ENCODE measurements at regions not wholly inside any gene's neighbourhood (a gene's known extent, or its start where the extent isn't known, plus 50 kb on each side); places are given as distances from the start of the nearest gene placed in this dataset.

DNA sequence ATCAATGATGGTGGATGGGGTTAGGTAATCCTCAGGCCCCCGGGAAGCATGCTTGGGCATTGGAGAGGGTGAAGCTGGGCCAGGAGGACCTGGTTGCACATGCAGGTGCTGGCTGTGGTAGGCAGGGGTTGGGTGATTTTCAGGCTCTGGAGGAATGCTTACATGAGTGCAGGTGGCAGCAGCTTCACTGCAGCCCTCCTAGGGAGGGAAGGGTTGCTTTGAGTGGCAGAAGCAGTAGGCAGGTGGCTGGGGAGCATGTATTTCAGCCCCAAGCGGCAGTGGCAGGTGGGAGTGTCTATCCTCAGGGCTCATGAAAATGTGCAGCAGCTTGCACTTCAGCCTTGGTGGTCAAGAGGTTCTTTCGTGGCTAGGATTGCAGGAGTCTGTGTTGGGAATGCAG, 230.0 kb upstream of the CTNNB1 start:
- DNase-seq, result no peak

DNA sequence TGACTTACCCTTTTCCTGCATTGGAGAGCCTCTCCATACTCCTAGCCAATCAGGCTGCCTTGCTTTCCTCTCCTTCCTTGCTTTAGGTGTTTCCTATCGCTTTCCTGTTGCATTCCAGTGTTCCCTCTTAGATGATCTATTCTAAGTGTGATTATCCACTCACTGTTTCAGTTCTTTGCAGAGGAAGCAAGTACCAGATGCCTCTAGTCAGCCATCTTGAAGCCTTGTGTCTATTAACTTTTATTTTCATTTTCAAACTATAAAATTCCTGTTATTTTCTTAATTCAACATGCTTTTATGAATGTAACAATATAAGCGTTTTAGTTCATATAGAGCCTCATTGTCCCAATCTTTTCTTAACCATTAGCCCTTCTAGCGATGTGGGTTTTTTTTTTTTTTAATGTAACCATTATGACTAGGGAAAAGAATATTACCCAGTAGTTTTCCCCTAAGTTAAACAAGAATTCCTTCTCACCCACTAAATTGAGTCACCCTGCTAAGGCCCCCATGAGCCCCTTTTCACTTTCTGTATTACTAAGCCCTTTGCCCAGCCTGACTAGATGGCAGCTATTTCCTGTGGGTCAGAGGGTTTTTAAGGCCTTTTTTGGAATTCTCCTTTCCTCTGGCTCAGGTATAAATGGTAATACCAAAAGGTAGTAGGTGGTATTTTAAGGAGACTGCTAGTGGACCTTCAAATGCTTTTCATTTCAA, 229.4 kb upstream of the CTNNB1 start:
- no peak for DNase-seq

DNA sequence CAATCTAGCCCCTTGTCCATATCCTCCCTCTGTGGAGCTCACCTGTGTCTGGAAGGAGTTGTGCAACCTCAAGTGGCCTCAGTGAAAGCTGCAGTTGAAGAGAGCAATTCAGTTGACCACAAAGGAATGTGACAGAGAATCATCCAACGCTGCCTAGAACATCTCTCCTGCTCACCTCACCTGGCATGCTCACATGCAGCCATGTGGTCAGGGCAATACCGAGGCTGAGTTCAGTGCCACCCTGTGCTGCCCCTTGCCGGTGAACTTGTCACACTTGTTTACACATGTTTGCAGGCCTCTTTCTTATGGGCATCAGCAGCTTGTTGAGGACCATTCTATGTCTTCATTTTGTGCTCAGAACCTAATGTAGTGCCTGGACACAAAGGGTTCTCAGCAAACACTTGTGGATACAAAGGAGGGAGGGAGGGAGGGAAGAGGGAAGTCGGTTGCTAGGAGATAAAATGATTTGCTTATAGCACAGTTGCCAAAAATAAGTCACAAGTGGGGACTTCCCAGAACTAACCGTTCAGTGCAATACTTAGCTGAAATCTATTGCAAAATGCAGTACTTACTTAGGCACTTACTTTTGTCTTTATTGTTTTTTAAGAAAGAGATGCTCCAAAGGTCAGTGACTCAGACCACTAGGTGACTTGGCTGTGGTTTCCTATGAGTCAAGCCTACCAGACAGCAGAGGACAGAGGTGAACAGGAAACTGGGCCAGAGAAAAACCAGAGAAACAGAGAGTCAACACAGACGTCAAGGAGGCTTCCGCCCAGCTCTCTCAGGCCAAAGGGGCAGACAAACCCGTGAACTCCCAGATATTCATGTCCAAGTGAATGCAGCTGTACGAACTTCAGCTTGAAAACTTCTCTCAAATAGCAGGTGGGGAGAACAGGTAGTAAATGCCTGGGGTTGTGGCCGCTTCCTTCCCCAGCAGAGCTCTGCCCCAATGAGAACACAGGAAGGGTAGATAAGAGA, 227.8 kb upstream of the CTNNB1 start:
- DNase-seq, result no peak

DNA sequence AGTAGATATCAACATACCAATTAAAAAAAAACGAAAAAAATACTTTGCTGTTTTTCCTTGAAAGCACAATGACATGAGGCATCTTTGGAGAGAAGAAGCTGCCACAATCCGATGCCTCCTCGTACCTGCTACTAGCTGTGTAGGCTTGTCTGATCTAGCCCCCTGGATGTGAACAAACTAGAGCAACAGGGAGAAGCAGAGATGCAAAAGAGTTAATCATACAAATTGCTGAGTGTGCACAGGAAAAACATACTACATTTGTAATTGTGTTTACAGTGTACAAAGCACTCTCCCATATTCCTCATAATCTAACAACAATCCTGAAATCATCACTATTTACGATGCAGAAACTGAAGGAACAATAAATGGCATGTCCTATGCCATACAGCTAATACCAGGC, 227.0 kb upstream of the CTNNB1 start:
- no peak for DNase-seq

DNA sequence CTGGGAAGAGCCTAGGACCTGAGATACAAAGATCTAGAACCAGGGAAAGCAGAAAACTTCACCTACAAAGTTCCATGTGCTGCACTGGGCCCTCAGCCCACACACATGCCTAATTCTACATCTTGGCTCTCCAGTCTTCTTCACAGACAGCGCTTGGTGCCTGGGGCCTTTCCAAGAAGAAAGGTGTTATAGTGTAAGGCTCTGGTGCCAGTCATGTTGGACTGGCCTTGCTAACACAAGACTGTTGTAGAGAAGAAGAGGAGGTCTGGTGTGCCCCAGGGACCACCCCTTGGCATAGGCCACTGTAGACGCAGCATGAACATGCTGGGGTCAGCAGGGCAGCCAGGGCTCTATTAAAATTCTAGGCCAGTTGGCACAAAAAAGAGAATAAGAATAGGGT, 226.2 kb upstream of the CTNNB1 start:
- DNase-seq, result no peak

DNA sequence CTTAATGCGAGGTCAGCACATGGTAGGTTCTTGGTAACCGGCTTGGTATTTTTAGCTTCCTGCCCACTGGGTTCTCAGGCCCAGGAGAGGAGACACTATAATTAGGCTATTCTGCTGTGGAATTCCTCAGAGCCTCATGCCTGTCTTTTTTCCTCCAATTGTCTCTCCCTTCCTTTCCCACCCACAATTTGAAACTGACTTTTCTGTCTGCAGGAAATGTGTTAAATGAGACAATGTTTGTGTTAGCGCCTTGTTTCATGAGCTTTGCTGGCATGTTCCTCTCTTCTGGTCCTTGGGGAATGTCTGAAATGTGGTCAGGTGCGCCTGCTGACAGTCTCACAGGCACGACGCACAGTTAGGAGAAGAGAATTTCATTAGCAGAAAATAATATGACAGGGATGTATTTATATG, 223.6 kb upstream of the CTNNB1 start:
- DNase-seq, result no peak

DNA sequence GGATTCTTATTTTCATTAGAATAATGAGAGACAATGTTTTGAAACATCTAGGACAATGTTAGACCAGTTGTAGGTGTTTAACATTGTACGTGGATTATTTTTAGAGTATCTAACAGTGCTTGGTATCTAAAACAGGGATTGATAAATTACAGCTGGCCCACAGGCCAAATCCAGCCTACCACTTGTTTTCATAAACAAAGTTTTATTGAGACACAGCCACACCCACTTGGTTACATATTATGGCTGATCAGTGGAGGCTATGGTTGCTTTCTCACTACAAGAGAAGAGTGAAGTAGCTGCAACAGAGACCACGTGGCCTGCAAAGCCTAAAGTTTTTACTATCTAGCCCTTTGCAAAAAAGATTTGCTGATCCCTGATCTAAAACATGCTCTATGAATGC, 223.1 kb upstream of the CTNNB1 start:
- no peak for DNase-seq

DNA sequence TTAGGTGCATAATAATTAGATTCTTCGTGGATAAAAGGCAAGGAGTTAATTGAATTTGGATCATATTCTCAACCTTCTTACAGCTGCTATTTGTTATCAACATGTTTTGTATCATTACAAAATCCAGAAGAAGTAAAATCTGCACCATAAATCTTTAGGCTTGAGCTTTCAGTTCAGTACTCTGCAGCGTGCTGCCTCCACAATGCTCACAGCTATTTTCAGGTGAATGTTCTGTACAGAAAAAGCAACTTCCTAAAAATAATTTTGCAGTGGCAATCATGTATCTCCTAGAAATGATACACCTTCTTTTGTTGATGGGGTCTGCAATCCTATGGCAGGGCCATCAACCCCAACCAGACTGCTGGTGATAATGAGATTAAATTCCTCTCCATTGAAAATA, 220.9 kb upstream of the CTNNB1 start:
- no peak for DNase-seq

DNA sequence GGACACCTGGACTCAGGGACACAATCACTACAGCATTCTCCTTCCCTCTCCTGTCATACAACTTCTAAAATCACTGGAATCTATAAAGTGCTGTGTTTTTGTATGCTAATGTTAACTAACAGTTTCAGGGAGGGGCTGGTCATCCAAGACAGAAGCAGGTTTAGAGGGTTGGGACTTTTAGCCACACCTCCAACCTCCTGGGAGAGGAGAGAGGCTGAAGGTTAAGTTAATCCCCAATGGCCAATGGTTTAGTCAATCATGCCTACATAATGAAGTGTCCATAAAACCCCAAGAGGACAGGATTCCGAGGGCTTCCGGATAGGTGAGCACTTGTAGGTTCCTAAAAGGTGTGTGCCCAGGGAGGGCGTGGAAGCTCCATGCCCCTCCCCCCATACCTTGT, 219.3 kb upstream of the CTNNB1 start:
- no peak for DNase-seq

DNA sequence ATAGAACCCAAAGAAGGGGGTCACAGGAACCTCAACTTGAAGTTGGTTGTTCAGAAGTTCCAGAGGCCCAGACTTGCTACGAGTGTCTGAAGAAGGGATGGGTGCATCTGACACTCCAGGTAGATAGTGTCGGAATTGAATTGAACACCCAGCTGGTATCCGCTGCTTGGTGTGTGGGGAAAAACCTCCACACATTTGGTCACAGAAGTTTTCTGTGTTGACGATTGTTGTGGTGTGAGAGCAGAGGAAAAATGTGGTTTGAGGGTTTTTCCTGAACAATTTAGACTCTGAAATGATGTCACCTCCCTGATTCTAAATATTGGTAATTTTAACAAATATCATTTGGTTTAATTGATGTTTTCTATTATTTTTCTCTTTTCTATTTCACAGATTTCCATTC, 218.8 kb upstream of the CTNNB1 start:
- DNase-seq, result no peak

DNA sequence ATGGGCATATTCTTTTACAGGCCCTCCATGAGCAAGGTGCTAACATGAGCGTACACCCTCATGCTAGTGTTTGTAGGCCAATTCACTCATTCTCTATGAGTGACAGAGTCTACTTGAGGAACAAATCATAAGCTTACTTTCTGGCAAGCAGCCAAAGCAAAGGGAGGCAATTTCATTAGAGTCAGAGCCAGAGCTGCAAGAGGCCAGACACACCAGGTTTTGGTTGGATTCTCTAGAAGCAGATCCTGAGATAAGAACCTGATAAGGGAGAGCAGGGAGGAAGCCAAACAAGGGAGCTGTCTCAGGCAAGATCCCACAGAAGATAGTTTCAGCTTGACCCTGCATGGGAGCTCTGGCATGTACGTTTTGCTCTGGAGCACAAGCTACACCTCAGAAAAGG, 214.1 kb upstream of the CTNNB1 start:
- DNase-seq, result no peak

DNA sequence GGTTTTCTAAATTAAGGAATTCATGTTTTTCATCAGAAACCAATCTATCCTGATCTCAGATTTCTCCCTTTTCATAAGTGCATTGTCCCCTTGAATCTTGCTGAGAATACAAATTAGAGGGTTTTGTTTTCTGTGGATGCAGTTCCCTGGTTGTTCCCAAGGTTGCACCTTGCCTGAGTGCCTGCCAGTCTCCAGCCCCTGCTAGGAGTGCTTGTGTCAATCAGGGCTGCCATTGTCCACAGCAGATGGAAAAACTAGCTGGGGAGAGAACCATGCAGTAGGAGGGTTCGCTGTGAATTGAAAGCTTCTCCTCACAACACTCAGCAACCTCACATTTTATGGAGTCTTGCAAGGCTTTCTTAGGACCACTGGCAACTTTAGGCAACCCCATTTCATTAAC, 210.8 kb upstream of the CTNNB1 start:
- no peak for DNase-seq

DNA sequence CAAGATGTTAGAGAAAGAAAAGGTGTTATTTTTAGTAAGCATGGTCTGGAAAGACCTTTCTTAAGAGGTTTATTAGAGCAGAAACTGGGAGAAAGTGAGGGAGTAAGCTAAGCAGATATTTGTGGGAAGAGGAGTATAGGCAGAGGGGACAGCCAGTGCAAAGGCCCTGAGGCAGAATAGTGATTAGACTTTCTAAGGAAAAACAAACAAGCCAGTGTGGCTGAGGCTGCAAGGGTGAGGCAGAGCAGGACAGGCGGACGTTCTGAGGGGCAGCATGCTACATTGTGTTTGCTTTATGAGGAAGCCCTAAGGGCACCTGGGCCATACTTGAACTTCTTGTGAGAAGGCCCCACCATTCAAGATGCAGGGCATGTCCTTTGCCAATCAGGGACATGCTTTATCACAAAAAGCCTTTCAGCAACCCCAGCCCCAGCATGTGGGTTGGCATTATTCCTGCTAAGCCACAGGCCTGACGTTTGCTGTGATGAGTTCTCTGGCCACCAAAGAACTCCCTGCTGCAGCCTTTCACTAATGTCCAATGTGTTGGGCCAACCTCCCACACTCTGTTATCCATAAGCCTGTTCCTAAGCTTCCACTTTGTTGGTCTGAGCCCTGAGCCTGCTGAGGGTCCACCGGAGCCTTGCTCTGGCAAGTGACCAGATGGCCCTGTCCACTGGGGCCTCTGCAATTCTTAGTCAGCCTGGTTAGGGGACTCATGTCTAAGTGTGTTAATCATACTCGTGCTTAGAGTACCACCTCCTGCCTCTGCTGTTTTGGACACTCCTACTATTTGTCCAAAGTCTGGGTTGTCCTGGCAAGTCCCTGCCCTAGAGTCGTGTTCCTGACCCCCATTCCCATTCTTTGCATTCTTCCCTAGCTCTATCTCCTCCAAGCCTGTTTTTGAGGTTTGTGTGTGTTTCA, 209.9 kb upstream of the CTNNB1 start:
- DNase-seq, result no peak

DNA sequence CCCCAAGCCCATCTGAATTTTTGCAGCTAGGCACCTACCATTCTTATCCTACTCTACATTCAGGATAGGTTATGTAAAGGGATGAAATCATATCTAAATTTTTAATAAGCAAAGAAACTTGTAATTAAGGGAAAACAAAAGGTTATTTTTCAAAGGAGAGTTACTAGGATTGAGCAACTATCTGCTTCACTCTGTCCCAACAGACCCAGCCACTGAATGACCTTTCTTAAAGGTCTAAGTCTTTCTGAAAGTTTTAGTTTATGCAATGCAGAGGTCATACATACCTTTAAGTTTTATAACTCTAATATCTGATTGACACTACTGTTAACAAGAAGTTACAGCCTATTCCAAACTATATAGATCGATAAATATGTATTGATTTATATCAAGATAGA, 209.2 kb upstream of the CTNNB1 start:
- no peak for DNase-seq

DNA sequence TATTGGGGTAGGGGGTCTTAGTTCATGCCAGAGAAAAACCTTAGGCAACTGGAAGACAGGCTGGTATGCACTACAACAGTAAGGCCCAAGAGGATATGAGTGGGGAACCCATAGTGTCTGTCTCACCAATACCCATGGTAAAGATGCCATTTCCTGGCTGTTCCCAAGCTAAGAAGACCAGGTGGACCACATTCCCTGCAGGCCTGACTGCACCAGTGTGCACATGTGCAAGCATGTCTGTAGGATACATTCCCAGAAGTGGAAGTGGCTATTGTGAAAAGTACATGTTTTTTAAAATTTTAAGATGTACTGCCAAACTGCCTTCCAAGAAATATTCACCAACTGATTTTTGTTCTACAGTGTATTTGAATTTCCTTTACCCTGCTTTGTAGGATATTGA, 207.3 kb upstream of the CTNNB1 start:
- DNase-seq, result no peak

DNA sequence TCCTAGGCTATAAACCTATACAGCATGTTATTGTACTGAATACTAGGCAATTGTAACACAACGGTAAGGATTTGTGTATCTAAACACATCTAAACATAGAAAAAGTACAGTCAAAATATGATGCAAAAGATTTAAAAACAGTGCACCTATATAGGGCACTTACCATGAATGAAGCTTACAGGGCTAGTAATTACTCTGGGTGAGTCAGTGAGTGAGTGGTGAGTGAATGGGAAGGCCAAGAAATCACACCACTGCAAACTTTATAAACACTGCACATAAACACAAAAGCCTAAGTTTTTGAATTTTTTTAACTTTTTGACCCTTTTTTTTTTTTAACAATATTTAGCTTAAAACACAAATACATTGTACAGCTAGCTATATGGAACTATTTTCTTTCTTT, 204.7 kb upstream of the CTNNB1 start:
- no peak for DNase-seq

DNA sequence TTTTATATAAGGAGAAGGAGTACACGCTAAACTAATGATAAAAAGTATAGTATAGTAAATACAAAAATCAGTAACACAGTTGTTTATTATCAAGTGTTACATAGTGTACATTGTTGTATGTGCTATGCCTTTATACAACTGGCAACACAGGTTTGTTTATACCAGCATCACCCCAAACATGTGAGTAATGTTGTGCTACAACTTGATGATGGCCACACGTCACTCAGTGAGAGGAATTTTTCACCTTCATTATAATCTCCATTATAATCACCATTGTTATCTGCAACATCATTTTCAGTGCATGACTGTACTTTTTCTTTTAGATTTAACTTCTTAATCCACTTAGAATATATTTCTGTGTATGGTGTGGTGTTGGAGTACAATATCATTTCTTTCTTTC, 204.0 kb upstream of the CTNNB1 start:
- no peak for DNase-seq

DNA sequence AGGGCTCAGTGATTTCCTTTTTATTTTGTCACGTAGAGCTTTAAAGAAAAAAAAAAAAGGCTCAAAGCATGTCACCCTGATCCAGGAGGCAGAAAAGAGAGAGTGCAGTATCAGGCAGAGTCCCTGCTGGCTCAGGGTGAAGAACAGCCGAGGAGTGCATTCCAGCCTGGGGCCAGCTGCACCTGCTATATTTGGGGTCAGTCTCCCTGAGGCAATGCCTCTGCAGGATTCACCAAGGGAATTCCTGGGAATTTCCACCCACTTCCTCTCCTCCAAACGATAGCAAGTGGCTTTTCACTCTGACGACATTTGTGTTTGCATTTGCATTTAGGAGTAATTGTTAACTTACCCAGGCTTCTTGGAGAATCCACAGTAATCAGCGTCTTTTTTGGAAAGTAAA, 202.9 kb upstream of the CTNNB1 start:
- no peak for DNase-seq

DNA sequence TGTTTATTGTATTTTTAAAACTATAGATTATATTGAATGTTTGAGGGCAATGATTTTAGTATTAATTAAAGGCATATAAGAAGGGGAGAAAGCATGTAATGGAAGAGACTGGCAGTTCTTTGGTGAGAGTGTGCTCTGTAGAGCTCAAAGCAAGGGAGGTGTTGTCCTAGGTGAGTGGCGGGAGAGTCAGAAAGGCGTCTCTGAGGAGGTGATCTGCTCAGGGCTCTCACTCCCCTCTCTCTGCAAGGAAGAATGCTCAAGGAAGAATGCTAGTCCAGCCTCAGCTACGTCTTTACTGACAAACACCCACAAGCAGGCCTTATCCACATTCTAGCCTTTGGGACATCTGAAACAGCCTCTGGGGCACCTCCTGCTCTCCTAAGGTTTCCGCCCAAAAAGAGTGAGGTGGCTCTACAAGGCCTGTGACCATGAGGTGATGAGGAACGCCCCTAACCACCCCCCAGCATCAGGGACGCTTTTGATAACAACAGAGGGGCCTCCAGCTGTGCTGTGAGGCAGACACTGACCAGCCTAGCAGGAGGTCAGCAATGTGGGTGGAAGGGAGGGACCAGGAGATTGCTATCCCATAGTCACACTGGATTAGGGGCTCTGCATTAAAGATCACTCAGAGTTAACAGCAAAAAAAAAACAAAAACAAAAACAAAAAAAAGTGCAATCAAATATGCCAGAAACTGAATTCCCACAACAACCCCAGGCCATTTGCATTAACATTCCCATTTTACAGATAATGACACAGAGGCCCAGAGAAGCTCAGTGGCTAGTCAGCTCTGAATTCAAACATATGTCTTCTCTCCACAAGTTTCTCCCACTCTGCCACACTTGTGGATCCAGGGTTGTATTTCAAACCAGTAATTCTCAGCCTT, 202.2 kb upstream of the CTNNB1 start:
- no peak for DNase-seq

DNA sequence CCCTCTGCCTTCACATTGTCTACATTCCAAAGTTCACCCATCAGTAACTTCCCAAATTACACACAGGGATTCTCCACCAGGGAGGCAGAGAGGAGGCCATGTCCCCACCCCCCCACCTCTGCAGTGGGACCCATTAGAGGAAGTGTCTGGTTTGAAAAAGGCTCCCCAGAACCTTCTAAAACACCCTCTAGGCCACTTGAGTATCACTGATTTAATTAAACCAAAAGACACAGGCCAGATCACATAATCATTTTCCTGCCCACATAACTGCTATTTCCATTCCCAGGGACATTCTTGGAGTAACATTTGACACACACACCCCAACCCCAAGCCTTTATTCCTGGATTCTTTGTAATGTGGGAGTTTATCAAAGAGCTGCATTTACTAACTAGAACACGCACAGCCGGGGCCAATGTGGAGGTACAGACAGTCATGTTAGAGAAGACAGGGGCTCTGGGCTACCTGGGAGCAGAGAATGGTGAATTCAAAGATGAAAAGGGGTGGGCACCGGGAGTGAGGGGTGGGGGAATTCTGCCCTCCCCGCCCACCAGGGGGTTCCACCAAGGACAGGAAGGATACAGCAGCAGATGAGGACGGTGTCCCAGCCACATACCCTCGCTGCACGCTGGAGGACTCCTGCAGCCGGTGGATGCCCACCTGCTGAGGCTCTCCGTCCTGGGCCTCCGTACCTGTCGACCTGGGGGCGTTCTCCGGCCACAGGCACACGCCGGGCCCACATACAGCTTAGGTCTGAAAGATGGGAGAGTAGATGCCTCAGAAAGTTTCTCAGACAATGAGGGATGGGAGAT, 201.4 kb upstream of the CTNNB1 start:
- DNase-seq, result no peak

DNA sequence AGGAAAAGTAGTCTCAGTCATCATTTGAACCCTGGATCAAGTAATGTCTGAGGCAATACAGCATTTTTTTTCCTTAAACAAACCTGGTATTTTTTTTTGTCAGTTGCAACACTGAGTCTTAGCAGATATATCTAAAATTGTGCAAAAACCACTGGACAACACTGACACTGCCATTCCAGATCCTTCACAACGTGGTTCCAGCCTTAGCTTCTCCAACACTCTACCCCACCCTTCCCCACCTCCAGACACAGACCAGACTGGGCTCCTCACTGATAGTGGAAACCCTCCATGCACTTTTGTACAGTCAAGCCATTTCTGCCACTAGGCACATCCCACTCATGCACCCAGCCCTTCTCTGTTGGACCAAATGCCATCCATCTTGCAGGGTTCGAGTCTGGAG, 199.6 kb upstream of the CTNNB1 start:
- no peak for DNase-seq

Data from T-helper 9 cell (primary cell).